Effector memory CD8-positive, alpha-beta T cell (primary cell): ENCODE measurements at regions not wholly inside any gene's neighbourhood (a gene's known extent, or its start where the extent isn't known, plus 50 kb on each side); places are given as distances from the start of the nearest gene placed in this dataset.
A peak's percentile ranks its signal among the peaks of the same experiment; 100 is the strongest.
"Not testable (repeated sequence)": the region's sequence is repeated elsewhere in the genome, so short reads cannot be mapped to it uniquely, and the experiment has no call there.

Experiments used
- ATAC-seq: fragments of 150-1000 bp; cut with Tn5 transposase; replicated peaks from 2 replicates; pipeline ENCODE4 v1.10.0; 2021; ENCODE audit warnings: mild to moderate bottlenecking, moderate library complexity
- DNase-seq, 3 experiments: peaks; one replicate each; pipeline ENCODE4 v3.0.0; 2021
- H3K27ac Mint-ChIP-seq, 2 donors: one replicate each; pipeline ENCODE4 v1.8.0; 2022; ENCODE audit warnings: mild to moderate bottlenecking in 2 of 2, mixed read lengths in 2 of 2, moderate library complexity in 2 of 2
- H3K27me3 Mint-ChIP-seq, 2 donors: one replicate each; pipeline ENCODE4 v1.8.0; 2022; ENCODE audit warnings: mixed read lengths in 2 of 2
- H3K36me3 Mint-ChIP-seq: one replicate; pipeline ENCODE4 v1.8.0; 2022; ENCODE audit warnings: mild to moderate bottlenecking, moderate library complexity, mixed read lengths; ENCODE audit not compliant: insufficient read depth
- H3K4me1 Mint-ChIP-seq, 2 donors: one replicate each; pipeline ENCODE4 v1.8.0; 2022; ENCODE audit warnings: low read depth in 2 of 2, mixed read lengths in 2 of 2
- H3K4me3 Mint-ChIP-seq, 2 donors: one replicate each; pipeline ENCODE4 v1.8.0; 2022; ENCODE audit warnings: mild to moderate bottlenecking in 2 of 2, mixed read lengths in 2 of 2, moderate library complexity in 2 of 2
- H3K9me3 Mint-ChIP-seq, 2 donors: one replicate each; pipeline ENCODE4 v1.8.0; 2022; ENCODE audit warnings: mixed read lengths in 2 of 2

DNA sequence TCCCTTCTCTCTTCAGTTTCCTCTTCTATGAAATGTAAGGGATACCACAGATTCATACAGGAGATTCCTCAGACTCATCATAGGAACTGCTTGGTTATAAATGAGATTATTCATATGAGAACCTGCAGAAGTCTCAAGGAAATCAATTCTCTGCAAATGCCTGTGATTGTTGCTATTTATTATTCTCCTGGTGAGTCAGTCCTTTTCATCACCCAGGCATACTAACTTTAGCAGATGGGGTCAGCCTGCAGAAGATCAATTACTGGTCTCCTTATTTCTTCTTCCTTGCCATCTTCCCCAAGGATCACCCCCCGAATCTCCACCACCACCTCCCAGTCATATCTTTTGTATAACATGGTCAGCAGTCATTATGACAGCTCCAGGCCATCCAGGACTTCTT, 53.8 kb upstream of the DCP1A start:
- H3K4me1 Mint-ChIP-seq, result no peaks in the 10 kb centered on the region
- H3K9me3 Mint-ChIP-seq, result peaks cover 0 to 2% of the 10 kb centered on the region in 2 donors
- H3K4me3 Mint-ChIP-seq, result no peak overlapping the region
- no peak overlapping the region for H3K27ac Mint-ChIP-seq
- no peak for DNase-seq
- no peak for ATAC-seq
- H3K27me3 Mint-ChIP-seq, result peaks cover 38 to 39% of the 10 kb centered on the region in 2 donors
- no peaks in the 10 kb centered on the region for H3K36me3 Mint-ChIP-seq

DNA sequence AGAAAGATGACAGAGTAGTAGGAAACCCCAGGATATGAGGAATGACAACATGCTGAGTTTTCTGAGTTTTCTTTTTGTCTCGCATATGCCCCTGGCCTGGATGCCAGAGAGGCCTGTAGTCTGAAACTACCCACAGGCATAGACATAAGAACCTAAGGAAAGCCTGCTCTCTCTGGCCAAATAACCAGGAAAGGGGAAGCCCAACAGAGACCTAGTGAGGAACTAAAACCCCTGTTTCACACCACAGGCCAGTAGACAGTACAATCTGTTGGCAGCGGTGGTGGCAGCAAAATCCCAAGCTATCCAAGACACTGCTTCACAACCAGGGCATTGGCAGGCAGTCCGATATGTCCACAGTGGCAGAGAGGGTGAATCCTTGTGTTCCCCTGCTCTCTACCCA, 55.0 kb upstream of the DCP1A start:
- no peak overlapping the region for H3K4me3 Mint-ChIP-seq
- DNase-seq (no peak), ATAC-seq (no peak)
- no peaks in the 10 kb centered on the region for H3K9me3 Mint-ChIP-seq
- H3K4me1 Mint-ChIP-seq, result peaks cover 0 to 2% of the 10 kb centered on the region in 2 donors
- no peaks in the 10 kb centered on the region for H3K36me3 Mint-ChIP-seq
- H3K27me3 Mint-ChIP-seq, result peaks cover 38 to 39% of the 10 kb centered on the region in 2 donors
- no peak overlapping the region for H3K27ac Mint-ChIP-seq

DNA sequence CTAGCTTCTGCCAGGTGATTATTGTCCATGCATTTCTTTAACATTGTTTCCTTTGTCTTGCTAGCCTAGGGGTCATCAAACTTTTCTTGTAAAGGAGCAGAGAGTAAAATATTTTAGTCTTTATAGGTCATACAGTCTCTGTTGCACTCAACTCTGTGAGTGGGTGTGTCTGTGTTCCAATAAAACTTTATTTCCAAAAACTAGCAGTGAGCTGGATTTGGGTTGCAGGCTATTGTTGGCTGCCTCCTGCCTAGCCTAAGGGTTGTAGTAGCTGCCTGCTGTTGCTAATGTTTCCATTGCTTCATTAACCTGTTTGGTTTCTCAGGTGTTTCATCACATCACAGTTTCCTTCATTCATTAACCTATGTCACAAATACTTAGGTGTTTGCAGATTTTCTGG, 64.0 kb upstream of the DCP1A start:
- no peak for ATAC-seq
- H3K4me1 Mint-ChIP-seq, result peaks cover 0 to 3% of the 10 kb centered on the region in 2 donors
- peaks cover 15 to 18% of the 10 kb centered on the region in 2 donors for H3K27me3 Mint-ChIP-seq

DNA sequence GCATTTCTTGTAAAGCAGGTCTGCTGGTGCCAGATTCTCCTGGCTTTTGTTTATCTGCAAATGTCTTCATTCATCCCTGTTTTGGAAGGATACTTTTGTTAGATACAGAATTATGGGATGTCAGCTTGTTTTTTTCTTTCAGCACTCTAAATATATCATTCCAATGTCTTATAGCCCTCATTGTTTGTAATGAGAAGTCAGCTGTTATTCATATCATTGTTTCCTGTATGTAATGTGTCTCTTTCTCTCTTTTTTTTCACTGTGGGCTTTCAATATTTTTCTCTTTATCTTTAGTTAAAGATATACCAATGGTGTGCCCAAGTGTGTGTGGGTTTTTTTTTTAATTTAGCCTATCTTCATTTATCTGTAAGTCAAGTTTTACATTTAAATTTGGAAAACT, 65.6 kb upstream of the DCP1A start:
- DNase-seq (no peak), ATAC-seq (no peak)
- peak overlapping the region in 1 of 2 donors; percentile 11 for H3K27ac Mint-ChIP-seq
- no peaks in the 10 kb centered on the region for H3K36me3 Mint-ChIP-seq
- H3K27me3 Mint-ChIP-seq, result peaks cover 18 to 31% of the 10 kb centered on the region in 2 donors
- H3K4me1 Mint-ChIP-seq, result no peaks in the 10 kb centered on the region
- no peak overlapping the region for H3K4me3 Mint-ChIP-seq
- H3K9me3 Mint-ChIP-seq, result peaks cover 2 to 8% of the 10 kb centered on the region in 2 donors

More for the DNA sequence above, 64.0 kb upstream of the DCP1A start:
- no peak overlapping the region for H3K27ac Mint-ChIP-seq
- H3K4me3 Mint-ChIP-seq, result no peak overlapping the region
- H3K36me3 Mint-ChIP-seq, result no peaks in the 10 kb centered on the region
- DNase-seq, result no peak
- H3K9me3 Mint-ChIP-seq, result peaks cover 2 to 8% of the 10 kb centered on the region in 2 donors

DNA sequence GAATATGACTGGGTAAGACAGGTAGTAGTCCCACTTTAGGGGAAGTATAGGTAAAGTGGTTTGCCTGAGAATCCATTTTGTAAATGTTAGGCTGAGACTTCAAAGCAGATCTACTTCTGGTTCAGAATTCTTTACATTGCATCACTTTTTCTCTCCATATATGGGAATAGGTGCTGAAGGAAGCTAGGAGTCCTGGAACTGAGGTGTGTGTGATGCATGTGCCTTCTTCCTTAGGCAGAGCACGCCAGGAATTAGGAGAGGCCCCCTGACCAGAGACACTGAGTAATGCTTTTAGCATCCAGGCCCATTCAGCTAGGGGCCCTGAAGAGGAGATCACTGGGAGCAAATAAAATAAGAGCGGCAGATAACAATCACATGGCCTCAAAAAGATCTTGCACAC, 69.2 kb upstream of the DCP1A start:
- Mint-ChIP-seq H3K36me3 (no peaks in the 10 kb centered on the region), H3K4me3 (no peak overlapping the region), H3K9me3 (peaks cover 2 to 8% of the 10 kb centered on the region in 2 donors), H3K4me1 (no peaks in the 10 kb centered on the region), H3K27me3 (peaks cover 17 to 23% of the 10 kb centered on the region in 2 donors), H3K27ac (no peak overlapping the region)
- ATAC-seq, result no peak
- DNase-seq, result no peak

DNA sequence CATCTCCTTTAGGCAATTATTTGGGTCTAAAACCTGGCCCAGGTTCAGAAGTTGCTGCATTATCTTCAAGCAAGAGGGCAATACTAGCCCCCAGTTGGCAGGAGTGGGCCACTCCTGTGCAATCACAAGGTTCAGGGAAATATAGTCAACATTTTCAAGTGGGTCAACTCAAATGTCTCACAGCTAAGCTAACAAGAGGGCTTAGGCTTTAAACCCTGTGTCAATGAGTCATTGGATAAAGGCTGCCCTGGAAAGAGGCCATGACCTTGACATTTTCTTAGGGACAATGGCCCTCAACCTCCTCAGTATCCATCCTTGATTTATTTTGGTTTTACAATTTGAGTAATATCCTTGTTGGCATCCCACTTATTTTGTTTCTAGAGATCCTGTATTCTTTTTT, 73.5 kb upstream of the DCP1A start:
- Mint-ChIP-seq H3K4me3 (no peak overlapping the region), H3K27me3 (peaks cover 38 to 54% of the 10 kb centered on the region in 2 donors), H3K36me3 (peaks cover 3% of the 10 kb centered on the region), H3K27ac (no peak overlapping the region), H3K9me3 (no peaks in the 10 kb centered on the region), H3K4me1 (no peaks in the 10 kb centered on the region)
- ATAC-seq (no peak), DNase-seq (no peak)

DNA sequence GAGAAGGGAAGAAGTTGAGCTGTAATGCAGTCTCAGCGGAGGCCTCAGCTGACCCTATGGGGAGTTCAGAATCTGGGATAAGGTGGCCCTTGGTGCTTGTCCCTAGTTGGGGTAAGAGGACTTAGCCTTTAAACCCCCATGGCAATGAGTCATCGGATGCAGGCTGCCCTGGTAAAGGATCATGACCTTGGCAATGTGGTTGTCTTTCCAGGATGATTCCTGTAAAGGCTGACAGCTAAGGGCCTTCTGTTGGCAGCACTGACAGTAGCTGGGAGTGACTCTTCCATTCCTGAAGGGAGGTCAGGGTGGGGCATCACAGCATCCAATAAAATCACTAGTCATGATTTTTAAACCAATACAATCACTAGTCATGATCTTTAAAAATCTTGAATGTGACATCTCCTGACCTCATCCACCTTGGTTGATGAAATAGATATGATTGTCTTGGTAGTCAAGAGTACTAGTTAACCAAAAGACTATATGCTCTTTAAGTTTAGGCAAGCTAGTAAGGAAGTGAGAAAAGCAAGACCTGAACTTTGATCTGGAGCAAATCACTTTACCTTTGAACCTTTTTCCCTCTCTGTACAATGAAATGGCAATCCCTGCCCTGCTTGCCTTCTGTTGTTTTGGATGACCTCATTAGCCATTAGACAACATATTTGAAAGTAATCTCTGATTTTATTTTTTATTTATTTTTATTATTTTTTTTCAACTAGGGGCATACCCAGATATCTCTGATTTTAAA, 71.3 kb upstream of the CACNA1D start:
- Mint-ChIP-seq H3K4me3 (no peak overlapping the region), H3K27ac (no peak overlapping the region), H3K4me1 (no peaks in the 10 kb centered on the region)

DNA sequence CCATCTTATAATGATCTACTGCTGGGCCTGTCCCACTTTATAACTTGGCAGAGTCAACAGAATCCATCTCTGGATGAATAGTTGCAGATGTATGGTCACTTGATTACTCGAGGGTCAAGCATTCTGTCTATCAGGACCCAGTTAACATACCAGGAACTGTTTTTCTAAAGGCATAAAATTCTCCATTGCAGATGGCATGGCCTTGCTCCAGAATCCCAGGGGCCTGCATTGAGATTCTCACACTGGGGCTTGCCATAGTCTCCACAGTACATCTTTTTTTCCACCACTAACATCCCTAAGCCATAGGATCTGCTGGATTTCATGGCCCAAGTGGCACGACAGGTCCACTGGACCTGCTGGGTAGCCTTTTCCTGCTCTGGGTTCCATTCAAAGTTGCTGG, 68.5 kb upstream of the CACNA1D start:
- H3K27me3 Mint-ChIP-seq, result peaks cover 44 to 60% of the 10 kb centered on the region in 2 donors
- DNase-seq (no peak), ATAC-seq (no peak)
- H3K9me3 Mint-ChIP-seq, result no peaks in the 10 kb centered on the region
- H3K27ac Mint-ChIP-seq, result no peak overlapping the region
- peaks cover 3% of the 10 kb centered on the region for H3K36me3 Mint-ChIP-seq
- H3K4me3 Mint-ChIP-seq, result no peak overlapping the region
- H3K4me1 Mint-ChIP-seq, result no peaks in the 10 kb centered on the region

More for the DNA sequence above, 71.3 kb upstream of the CACNA1D start:
- ATAC-seq (no peak), DNase-seq (no peak)
- peaks cover 43 to 45% of the 10 kb centered on the region in 2 donors for H3K27me3 Mint-ChIP-seq
- peaks cover 3% of the 10 kb centered on the region for H3K36me3 Mint-ChIP-seq
- no peaks in the 10 kb centered on the region for H3K9me3 Mint-ChIP-seq

DNA sequence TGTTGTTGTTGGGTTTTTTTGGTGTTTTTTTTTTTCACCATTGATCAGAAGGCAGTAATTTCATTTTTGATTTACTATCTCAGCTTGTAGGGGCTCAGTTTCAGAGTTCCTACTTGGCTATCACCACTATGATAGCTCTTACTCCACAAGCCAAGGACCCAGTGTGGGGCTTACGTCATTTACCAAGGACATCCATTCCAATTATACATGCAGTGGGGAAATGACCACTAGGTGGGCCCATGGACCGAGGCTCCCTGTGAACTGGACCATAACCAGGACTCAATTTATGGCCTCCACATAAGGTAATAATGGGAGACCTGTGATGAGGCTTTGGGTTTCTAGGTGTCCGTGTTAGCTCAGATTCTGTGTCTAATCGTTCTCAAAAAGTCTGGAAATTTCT, 67.5 kb upstream of the CACNA1D start:
- ATAC-seq (no peak), DNase-seq (no peak)
- H3K4me3 Mint-ChIP-seq, result no peak overlapping the region
- peaks cover 37 to 59% of the 10 kb centered on the region in 2 donors for H3K27me3 Mint-ChIP-seq
- no peaks in the 10 kb centered on the region for H3K4me1 Mint-ChIP-seq
- H3K36me3 Mint-ChIP-seq, result peaks cover 3% of the 10 kb centered on the region
- no peak overlapping the region for H3K27ac Mint-ChIP-seq
- no peaks in the 10 kb centered on the region for H3K9me3 Mint-ChIP-seq

DNA sequence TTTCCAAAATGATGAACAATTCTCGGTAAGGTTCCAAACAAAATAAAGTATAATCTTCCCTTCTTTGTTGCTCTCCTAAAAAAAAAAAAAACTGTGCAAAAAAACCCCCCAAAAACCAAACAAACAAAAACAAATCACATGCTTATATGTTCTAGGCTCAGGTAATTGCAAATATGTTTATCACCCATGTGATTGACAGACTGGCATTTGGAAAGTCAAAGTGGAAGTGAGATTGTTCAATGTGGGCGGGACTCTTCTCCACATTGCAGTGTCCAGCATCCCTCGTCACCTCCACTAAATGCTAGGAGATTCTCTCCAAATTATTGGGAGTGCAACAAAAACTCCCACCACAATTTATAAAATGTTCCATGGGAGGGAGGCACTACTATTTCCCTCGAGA, 57.6 kb upstream of the CACNA1D start:
- no peak overlapping the region for H3K4me3 Mint-ChIP-seq
- H3K27ac Mint-ChIP-seq, result no peak overlapping the region
- H3K9me3 Mint-ChIP-seq, result no peaks in the 10 kb centered on the region
- DNase-seq (no peak), ATAC-seq (no peak)
- no peaks in the 10 kb centered on the region for H3K4me1 Mint-ChIP-seq
- H3K27me3 Mint-ChIP-seq, result peaks cover 11 to 24% of the 10 kb centered on the region in 2 donors
- peaks cover 4% of the 10 kb centered on the region for H3K36me3 Mint-ChIP-seq

DNA sequence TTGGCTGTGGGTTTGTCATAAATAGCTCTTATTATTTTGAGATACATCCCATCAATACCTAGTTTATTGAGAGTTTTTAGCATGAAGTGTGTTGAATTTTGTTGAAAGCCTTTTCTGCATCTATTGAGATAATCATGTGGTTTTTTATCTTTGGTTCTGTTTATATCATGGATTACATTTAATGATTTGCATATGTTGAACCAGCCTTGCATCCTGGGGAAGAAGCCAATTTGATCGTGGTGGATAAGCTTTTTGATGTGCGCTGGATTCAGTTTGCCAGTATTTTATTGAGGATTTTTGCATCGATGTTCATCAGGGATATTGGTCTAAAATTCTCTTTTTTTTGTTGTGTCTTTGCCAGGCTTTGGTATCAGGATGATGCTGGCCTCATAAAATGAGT, 51.5 kb upstream of the CACNA1D start:
- ATAC-seq, H3K36me3 Mint-ChIP-seq, H3K27ac Mint-ChIP-seq, DNase-seq, H3K4me1 Mint-ChIP-seq, H3K4me3 Mint-ChIP-seq, H3K9me3 Mint-ChIP-seq: not testable (repeated sequence)
- H3K27me3 Mint-ChIP-seq, result peaks cover 46 to 57% of the 10 kb centered on the region in 2 donors
